ENCODE measurements at regions not wholly inside any gene's neighbourhood (a gene's known extent, or its start where the extent isn't known, plus 50 kb on each side); places are given as distances from the start of the nearest gene placed in this dataset.
"Not testable (repeated sequence)": the region's sequence is repeated elsewhere in the genome, so short reads cannot be mapped to it uniquely, and the experiment has no call there.

GRCh38 chr3:4216974-4217373 is 86.2 kb upstream of the SETMAR start:
- TF ChIP-seq CTCF, POLR2A (IDR thresholded peaks at IDR 0.05): not testable (repeated sequence)

All from right lobe of liver (tissue), 4 donors.